ENCODE measurements at regions not wholly inside any gene's neighbourhood (a gene's known extent, or its start where the extent isn't known, plus 50 kb on each side); places are given as distances from the start of the nearest gene placed in this dataset.

- no peak for DNase-seq
Measured at GRCh38 chr1:34415140-34415539, 238.4 kb downstream of the C1orf94 start.

- DNase-seq: no peak
Measured at GRCh38 chr1:34418166-34418565, 241.5 kb downstream of the C1orf94 start.

GRCh38 chr1:34419663-34420136 is 243.0 kb downstream of the C1orf94 start:
- no peak for DNase-seq

GRCh38 chr1:34425046-34425445 is 248.3 kb downstream of the C1orf94 start:
- DNase-seq: no peak

GRCh38 chr1:34425785-34426184 is 249.1 kb downstream of the C1orf94 start:
- no peak for DNase-seq

GRCh38 chr1:34426325-34426896 is 249.7 kb downstream of the C1orf94 start:
- no peak for DNase-seq

GRCh38 chr1:34427170-34427569 is 250.5 kb downstream of the C1orf94 start:
- DNase-seq: no peak

GRCh38 chr1:34433099-34433498 is 256.4 kb downstream of the C1orf94 start:
- no peak for DNase-seq

- no peak for DNase-seq
Measured at GRCh38 chr1:34436836-34437235, 260.1 kb downstream of the C1orf94 start.

- no peak for DNase-seq
Measured at GRCh38 chr1:34441259-34442069, 264.8 kb downstream of the C1orf94 start.

- DNase-seq: no peak
Measured at GRCh38 chr1:34444516-34444915, 267.8 kb downstream of the C1orf94 start.

GRCh38 chr1:34450325-34450724 is 273.6 kb downstream of the C1orf94 start:
- no peak for DNase-seq

- DNase-seq: no peak
Measured at GRCh38 chr1:34452451-34452850, 275.7 kb downstream of the C1orf94 start.

- no peak for DNase-seq
Measured at GRCh38 chr1:34455121-34455520, 278.4 kb downstream of the C1orf94 start.

- DNase-seq: peak; percentile 3 to 27
Measured at GRCh38 chr1:34460193-34460592, 283.5 kb downstream of the C1orf94 start.

GRCh38 chr1:34470401-34470800 is 284.4 kb upstream of the GJB5 start:
- no peak for DNase-seq

GRCh38 chr1:34474566-34474965 is 280.3 kb upstream of the GJB5 start:
- DNase-seq: no peak

GRCh38 chr1:34476371-34476770 is 278.5 kb upstream of the GJB5 start:
- no peak for DNase-seq

GRCh38 chr1:34477632-34478141 is 277.2 kb upstream of the GJB5 start:
- no peak for DNase-seq

- DNase-seq: no peak
Measured at GRCh38 chr1:34478515-34479076, 276.3 kb upstream of the GJB5 start.

GRCh38 chr1:34479731-34480130 is 275.1 kb upstream of the GJB5 start:
- no peak for DNase-seq

GRCh38 chr1:34488080-34488708 is 266.7 kb upstream of the GJB5 start:
- no peak for DNase-seq

- no peak for DNase-seq
Measured at GRCh38 chr1:34500451-34500850, 254.4 kb upstream of the GJB5 start.

Measured in CD4-positive, alpha-beta T cell treated with Interferon alpha-2 for 1 hour (primary cell).